Ammon's horn (tissue), 1 donor: ENCODE measurements at regions not wholly inside any gene's neighbourhood (a gene's known extent, or its start where the extent isn't known, plus 50 kb on each side); places are given as distances from the start of the nearest gene placed in this dataset.

Experiments
- DNase-seq: peaks from one replicate; pipeline ENCODE4 v3.0.0-alpha.2; 2016; ENCODE audit warnings: low spot score

DNA sequence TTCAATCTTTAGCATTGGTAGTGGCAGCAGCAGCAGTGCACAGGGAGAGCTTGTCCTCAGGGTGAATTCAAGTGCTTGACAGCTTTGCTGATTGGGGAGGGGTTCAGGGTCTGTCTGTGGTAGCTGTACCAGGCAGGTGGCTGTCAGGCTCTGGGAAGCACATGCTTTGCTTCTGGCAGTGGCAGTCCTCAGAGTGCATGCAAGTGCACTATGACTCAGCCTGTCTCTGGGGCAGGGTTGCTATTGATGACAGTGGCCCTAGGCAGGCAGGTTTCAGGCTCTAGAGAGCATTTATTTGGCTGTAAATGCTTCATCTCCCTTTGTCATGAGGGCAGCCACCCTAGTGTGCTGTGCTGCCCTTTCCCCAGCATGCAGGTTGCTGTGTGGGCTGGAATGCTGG lies 251.9 kb upstream of the LRRC7 start:
- DNase-seq: no peak

DNA sequence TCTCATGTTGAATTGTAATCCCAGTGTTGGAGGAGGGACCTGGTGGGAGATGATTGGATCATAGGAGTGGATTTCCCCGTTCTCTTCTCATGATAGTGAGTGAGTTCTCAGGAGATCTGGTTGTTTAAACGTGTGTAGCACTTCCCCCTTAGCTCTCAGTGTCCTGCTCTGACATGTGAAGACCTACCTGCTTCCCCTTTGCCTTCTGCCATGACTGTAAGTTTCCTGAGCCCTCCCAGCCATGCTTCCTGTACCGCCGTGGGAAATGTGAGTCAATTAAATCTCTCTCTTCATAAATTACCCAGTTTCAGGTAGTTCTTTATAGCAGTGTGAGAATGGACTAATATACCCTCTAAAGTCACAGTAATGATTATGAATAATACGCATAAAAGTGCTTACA lies 248.4 kb upstream of the LRRC7 start:
- no peak for DNase-seq

DNA sequence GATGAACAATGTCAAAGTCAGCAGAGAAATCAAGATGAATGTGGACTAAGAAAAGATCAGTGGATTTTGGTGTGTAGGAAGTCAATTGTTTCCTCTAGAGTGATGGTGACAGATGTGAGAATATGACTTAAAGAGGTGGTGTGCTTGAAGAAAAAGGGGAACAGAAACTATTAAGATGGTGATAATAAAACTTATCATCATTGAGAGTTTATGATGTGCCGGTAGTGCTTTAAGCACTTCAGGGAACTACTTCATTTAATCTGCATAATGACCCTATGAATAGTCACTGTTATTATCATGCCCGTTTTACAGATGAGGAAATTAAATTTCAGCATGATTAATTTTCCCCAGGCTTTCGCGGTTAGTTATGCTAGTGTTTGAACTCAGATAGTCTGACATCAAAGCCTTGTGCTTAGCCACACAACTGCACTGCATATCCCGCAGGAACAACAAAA lies 246.9 kb upstream of the LRRC7 start:
- no peak for DNase-seq

DNA sequence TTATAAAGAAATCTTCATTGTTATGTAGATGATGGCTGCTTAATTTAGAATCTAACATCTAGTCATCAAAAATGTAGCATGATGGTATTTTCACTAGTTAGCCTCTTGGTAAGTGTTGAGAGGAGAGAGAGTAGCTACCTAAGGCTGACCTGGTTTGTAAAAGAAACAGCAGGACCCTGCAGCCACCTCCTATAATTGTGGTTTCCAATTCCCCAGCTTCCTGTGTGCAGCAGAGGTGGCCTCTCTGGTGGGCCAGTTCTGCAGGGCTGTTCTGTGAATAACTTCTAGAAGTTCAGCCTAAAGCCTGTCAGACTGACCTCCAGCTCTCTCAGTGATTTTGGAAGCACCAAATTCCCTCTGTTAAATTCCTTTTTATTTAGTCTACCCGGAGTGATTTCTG lies 246.4 kb upstream of the LRRC7 start:
- DNase-seq: no peak

- no peak for DNase-seq
These were observed 239.5 kb upstream of the LRRC7 start for GRCh38 chr1:69328186-69328585.

- no peak for DNase-seq
These were observed 204.5 kb upstream of the LRRC7 start for GRCh38 chr1:69363236-69363635.

DNA sequence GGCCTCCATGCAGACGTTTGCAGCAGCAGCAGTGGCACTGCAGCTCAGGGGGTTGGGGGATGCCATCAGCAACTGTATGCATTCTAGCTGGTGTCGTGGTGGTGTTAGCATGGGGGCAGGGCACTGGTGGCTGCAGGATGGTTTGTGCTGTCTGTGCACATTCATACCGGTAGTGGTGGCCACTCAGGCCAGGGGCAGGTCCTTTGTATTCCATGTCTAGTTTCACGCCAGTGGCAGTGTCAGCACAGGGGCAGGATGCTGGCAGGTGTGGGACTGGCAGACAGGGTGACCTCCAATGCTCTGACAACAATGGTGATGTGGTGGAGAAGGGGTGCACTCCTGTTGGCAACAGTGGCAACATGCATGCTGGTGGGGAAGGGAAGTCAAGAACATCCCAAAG lies 194.2 kb upstream of the LRRC7 start:
- DNase-seq: no peak

DNA sequence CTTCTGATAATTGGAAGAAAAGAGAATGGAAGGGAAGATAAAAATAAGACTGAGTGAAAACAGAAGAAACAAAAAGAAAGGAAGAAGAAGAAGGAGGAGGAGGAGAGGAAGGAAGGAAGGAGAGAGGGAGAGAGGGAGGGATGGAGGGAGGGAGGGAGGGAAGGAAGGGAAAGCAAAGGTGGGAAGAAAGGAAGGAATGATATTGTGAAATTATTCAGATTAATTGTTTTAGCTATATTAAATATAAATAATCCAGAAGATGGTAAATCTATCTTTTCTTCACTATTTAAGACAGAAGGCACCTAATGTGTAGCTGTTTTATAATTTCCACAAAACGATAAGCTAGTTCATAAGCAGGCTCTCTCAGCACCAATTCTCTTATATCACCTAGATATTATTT lies 191.3 kb upstream of the LRRC7 start:
- no peak for DNase-seq

- DNase-seq: no peak
These were observed 190.2 kb upstream of the LRRC7 start for GRCh38 chr1:69377507-69377906.

DNA sequence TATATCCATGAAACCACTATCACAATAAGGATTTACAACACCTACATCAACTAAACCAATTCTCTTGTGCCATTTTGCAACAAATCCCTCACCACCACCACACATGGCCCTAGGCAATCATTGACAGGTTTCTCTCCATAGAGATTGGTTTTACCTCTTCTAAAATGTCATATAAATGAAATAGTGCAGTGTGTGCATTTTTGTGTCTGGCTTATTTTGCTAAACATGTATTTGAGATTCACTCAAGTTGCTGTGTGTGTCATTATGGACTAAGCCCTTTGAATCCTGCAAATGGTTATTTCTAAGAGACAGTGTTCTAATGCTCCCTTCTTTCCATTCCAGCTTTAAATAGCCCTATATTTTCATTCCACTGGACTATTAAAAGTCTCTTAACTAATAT lies 179.7 kb upstream of the LRRC7 start:
- no peak for DNase-seq

GRCh38 chr1:69400128-69400527 lies 167.6 kb upstream of the LRRC7 start:
- DNase-seq: peak; percentile 2

DNA sequence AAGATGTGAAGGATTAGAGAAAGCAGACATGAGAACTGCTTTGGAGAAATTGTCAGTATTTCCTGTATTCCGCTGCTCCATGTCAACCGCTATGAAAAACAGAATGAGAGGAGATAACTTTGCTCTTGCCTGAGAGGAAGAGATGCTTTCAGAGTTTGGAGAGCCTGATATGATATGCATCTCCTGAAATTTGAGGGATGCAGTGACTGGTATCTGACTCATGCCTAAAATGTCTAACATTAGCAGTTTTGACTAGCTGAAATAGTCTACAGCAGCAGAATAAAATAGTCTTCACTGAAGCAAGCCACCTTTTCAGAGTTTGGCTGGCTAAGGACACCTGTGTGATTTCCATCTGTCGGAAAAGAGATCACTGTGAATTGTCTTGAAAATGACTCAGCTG lies 165.8 kb upstream of the LRRC7 start:
- DNase-seq: no peak

GRCh38 chr1:69403756-69404320 lies 163.9 kb upstream of the LRRC7 start:
- no peak for DNase-seq

GRCh38 chr1:69404486-69404885 lies 163.2 kb upstream of the LRRC7 start:
- no peak for DNase-seq

DNA sequence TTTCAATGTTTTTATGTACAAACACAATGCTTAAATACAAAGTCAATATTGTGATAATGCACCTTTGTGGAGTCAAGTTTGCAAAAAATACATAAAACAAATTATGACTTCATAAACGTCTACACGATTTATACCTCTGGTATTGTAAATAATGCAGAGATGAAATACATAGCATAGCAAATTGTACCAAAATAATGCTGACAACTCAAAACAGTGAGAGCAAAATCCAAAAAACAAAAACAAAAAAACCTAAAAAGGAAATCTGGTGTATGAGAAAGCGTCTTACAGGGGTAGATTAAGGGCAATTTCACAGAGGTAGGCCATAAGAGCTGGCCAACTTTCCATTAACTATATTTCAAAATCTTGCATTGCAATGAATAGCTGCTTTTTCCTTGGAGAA lies 161.5 kb upstream of the LRRC7 start:
- no peak for DNase-seq

DNA sequence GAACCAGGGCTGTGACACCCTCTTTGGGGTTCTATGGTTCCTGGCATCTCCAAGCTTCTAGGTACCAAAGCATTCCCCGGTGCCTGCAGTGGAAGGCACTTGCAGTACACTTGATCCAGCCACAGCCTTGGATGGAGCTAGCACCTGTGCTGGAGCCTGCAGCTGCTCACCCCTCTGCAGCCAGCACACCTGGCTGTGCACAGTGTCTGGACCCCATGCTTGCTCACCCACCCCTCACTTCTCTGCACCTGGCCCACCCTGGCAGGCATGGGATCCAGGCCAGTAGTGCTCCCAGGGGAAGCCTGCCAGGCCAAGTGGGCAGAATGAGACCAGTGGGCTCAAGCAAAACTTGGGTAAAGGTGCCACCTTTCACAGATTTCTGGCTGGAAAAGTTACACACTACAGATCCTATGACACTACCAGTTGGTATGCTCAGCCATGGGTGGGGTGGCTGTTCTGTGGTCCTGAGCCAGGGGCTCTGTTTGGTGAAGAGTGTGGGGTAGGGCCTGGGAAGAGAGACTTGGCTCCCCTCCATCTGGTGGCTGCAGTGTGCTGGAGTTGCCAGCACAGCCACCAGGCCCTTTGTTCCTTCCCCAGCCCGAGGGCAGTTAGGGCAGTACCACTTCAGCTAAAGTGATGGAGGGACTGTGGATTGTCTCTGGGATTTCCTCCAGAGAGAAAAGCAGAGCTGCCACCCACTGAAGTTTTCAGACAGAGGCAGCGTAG lies 157.8 kb upstream of the LRRC7 start:
- no peak for DNase-seq

GRCh38 chr1:69410457-69410850 lies 157.3 kb upstream of the LRRC7 start:
- DNase-seq: no peak

GRCh38 chr1:69410893-69411292 lies 156.8 kb upstream of the LRRC7 start:
- DNase-seq: no peak

DNA sequence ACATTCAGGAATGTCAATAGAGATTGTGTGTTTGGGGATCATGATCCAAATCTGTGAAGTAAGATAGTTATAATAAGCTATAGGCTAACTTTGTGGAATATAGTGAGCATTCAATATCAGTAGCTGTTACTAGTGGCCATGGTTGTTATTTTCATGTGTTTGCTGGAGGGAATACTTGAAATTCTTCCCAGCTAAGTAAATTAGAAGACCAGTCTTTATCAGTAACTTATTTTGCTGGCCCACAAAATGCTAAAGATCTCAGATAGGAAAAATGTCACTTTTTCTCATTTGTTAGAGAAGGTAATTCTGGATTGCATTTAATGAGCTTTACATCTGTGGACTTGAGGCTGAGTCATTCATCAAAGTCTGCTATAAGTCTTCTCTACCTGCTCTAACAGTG lies 156.1 kb upstream of the LRRC7 start:
- no peak for DNase-seq

DNA sequence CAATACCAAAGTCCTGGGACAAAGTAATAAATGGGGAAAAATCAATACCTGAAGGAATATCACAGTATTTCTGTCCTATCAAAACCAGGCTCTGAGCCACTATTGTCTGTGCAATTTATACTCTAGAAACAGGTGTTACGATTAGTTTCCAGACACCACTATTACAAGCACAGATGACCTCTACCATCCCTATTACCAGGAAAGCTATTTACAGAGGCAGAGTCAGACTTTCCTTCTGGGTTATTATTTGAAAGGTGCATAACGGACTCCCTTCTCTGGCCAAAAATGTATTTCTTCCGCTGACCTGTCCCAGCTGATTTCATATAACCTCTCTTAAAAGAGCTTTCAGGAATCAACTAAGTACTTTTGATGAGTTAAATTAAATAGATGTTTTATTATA lies 154.6 kb upstream of the LRRC7 start:
- no peak for DNase-seq

DNA sequence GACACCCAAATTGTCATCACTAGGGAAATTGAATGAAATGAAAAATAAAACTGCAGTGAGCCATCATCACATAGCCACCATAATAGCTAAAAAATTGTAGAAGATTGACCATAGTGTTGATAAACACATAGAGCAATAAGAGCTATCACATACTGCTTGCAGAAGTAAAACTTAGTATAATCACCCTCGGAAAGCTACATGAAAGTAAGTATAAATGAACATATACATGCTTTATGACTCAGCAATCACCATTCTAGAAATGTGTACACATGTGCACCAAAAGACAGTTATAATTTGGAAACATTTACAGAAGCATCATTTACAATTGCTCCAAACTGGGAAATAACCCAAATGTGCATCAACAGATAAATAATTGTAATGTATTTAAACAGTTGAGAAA lies 153.1 kb upstream of the LRRC7 start:
- DNase-seq: no peak

DNA sequence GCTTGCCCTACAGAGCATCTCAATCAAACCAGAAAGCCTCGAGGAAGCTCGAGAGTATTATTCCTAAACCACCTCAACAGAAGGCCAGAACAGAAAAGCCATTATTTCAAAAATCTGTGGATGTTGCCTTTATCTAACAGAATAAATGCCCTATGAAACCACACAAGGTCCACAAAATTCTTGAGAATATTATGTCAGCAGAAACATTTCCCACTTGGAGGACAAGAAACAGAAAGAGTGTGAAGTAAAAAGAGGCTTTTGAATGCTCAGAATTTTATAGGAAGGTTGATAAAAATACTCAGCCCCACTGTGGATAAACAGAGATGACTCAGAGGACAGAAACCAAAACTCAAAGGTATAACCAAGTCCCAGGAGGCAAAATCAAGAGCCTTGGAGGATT lies 146.4 kb upstream of the LRRC7 start:
- DNase-seq: no peak

DNA sequence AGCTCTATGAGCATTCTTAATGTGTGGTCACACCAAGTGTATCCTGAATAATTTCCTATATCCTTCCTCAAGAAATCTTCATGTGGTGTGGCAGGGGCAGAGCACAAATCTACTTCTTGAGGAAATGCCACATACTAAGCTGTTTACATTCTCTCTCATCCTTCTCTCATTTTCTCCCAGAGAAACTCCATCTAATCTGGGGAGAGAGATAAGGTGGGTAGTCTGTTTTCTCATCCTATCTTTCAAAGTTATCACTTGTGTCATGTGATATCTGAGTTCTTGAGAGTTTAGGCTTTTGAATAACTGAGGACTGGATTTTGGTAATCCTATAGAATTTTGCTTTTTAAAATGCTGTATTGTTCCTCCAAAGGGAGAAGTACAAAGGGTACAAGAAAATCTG lies 141.9 kb upstream of the LRRC7 start:
- no peak for DNase-seq

DNA sequence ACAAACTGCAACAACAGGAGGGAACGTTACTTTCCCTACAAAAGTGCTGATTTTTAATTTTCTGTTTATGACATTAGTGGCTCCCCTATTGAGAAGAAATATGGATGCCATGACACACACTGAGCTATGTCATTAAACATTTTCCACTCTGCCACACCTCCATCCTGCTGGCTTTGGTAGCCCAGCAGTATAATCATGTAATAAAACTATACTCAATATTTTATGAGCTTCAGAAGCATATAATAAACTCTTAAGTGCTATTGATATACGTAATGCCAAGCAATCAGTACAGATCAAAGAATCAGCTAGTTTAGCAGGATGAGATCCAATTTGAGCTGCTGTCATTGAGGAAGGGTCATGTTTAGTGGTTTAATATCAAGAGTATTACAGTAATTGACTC lies 141.3 kb upstream of the LRRC7 start:
- DNase-seq: no peak
